ENCODE measurements at regions not wholly inside any gene's neighbourhood (a gene's known extent, or its start where the extent isn't known, plus 50 kb on each side); places are given as distances from the start of the nearest gene placed in this dataset.

DNA sequence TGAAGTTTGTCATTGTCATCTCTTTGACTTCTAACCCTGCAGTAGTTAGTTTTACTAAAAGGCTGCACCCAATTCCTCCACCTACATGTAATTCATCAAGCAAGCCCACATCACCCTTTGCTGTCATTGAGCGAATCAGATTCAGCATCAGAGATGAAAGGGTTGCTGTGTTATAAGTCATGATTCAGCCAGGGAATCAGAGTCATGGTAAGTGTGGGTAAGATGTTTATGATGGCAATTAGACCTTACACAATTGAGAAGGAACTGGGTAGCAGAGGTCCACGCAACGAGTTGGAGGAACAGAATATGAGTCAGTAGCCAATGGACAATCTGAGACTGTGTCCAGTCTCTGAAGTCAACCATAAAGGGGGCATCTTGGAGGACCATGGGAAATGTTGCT is 162.8 kb upstream of the SNX19 start:
- TF ChIP-seq, protein P1, sequence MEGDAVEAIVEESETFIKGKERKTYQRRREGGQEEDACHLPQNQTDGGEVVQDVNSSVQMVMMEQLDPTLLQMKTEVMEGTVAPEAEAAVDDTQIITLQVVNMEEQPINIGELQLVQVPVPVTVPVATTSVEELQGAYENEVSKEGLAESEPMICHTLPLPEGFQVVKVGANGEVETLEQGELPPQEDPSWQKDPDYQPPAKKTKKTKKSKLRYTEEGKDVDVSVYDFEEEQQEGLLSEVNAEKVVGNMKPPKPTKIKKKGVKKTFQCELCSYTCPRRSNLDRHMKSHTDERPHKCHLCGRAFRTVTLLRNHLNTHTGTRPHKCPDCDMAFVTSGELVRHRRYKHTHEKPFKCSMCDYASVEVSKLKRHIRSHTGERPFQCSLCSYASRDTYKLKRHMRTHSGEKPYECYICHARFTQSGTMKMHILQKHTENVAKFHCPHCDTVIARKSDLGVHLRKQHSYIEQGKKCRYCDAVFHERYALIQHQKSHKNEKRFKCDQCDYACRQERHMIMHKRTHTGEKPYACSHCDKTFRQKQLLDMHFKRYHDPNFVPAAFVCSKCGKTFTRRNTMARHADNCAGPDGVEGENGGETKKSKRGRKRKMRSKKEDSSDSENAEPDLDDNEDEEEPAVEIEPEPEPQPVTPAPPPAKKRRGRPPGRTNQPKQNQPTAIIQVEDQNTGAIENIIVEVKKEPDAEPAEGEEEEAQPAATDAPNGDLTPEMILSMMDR (IDR thresholded peaks at IDR 0.05 in 2 of 3, conservative IDR thresholded peaks at IDR 0.05 in 1 of 3; ENCODE audit: borderline replicate concordance in 1 of 3, insufficient read depth in 1 of 3, low read depth in 2 of 3, low read length in 2 of 3), result no peak
- TF ChIP-seq POLR2A (IDR thresholded peaks at IDR 0.05; ENCODE audit: borderline replicate concordance, extremely low read depth, insufficient read depth, insufficient read length) (no peak), POLR2AphosphoS5 (IDR thresholded peaks at IDR 0.05; ENCODE audit: low read depth, low read length) (no peak), ZNF274 (IDR thresholded peaks at IDR 0.05; ENCODE audit: low read depth, low read length) (no peak), ZFX (IDR thresholded peaks at IDR 0.05) (no peak), TCF7L2 (IDR thresholded peaks at IDR 0.05; ENCODE audit: borderline replicate concordance, extremely low read depth, insufficient read depth, insufficient read length) (no peak), CBX3 (IDR thresholded peaks at IDR 0.05; ENCODE audit: low read depth) (no peak), FOSL1 (IDR thresholded peaks at IDR 0.05; ENCODE audit: low read depth) (no peak), EZH2 (IDR thresholded peaks at IDR 0.05) (no peak)
- TF ChIP-seq, protein P2, sequence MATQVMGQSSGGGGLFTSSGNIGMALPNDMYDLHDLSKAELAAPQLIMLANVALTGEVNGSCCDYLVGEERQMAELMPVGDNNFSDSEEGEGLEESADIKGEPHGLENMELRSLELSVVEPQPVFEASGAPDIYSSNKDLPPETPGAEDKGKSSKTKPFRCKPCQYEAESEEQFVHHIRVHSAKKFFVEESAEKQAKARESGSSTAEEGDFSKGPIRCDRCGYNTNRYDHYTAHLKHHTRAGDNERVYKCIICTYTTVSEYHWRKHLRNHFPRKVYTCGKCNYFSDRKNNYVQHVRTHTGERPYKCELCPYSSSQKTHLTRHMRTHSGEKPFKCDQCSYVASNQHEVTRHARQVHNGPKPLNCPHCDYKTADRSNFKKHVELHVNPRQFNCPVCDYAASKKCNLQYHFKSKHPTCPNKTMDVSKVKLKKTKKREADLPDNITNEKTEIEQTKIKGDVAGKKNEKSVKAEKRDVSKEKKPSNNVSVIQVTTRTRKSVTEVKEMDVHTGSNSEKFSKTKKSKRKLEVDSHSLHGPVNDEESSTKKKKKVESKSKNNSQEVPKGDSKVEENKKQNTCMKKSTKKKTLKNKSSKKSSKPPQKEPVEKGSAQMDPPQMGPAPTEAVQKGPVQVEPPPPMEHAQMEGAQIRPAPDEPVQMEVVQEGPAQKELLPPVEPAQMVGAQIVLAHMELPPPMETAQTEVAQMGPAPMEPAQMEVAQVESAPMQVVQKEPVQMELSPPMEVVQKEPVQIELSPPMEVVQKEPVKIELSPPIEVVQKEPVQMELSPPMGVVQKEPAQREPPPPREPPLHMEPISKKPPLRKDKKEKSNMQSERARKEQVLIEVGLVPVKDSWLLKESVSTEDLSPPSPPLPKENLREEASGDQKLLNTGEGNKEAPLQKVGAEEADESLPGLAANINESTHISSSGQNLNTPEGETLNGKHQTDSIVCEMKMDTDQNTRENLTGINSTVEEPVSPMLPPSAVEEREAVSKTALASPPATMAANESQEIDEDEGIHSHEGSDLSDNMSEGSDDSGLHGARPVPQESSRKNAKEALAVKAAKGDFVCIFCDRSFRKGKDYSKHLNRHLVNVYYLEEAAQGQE (IDR thresholded peaks at IDR 0.05; ENCODE audit: low read depth), result no peak
- TF ChIP-seq, protein P3, sequence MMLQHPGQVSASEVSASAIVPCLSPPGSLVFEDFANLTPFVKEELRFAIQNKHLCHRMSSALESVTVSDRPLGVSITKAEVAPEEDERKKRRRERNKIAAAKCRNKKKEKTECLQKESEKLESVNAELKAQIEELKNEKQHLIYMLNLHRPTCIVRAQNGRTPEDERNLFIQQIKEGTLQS (IDR thresholded peaks at IDR 0.05), result no peak
